SH-SY5Y (cell line): ENCODE measurements at regions not wholly inside any gene's neighbourhood (a gene's known extent, or its start where the extent isn't known, plus 50 kb on each side); places are given as distances from the start of the nearest gene placed in this dataset.

Source experiments
- GATA2 ChIP-seq: IDR thresholded peaks from 2 replicates; pipeline ENCODE4 v1.6.1; 2011; ENCODE audit warnings: mild to moderate bottlenecking, low read depth, low read length
- GATA3 ChIP-seq: IDR thresholded peaks from 2 replicates; pipeline ENCODE4 v1.6.1; 2011; ENCODE audit warnings: low read depth, mild to moderate bottlenecking, low read length, moderate library complexity

- TF ChIP-seq GATA2, result no peak
- TF ChIP-seq GATA3, result no peak
Measured at GRCh38 chr2:122875091-122875865, 1119.8 kb downstream of the TSN start.
